Amniotic stem cell (primary cell): ENCODE measurements at regions not wholly inside any gene's neighbourhood (a gene's known extent, or its start where the extent isn't known, plus 50 kb on each side); places are given as distances from the start of the nearest gene placed in this dataset.
"Not testable (repeated sequence)": the region's sequence is repeated elsewhere in the genome, so short reads cannot be mapped to it uniquely, and the experiment has no call there.

Source experiments
- DNase-seq: peaks from one replicate; lab custom pipeline; 2025; lab: John Stamatoyannopoulos, UW

- DNase-seq: no peak
These were observed 390.6 kb downstream of the NDFIP2 start for GRCh38 chr13:79871594-79871993.

GRCh38 chr13:79870766-79871165, 389.8 kb downstream of the NDFIP2 start:
- DNase-seq: no peak

- no peak for DNase-seq
These were observed 389.2 kb downstream of the NDFIP2 start for GRCh38 chr13:79870123-79870522.

- DNase-seq: no peak
These were observed 388.4 kb downstream of the NDFIP2 start for GRCh38 chr13:79869326-79869725.

GRCh38 chr13:79867254-79867653, 386.3 kb downstream of the NDFIP2 start:
- DNase-seq: no peak

- DNase-seq: no peak
These were observed 385.5 kb downstream of the NDFIP2 start for GRCh38 chr13:79866436-79866835.

GRCh38 chr13:79862515-79862914, 381.6 kb downstream of the NDFIP2 start:
- DNase-seq: no peak

GRCh38 chr13:79861731-79862130, 380.8 kb downstream of the NDFIP2 start:
- DNase-seq: no peak

GRCh38 chr13:79860791-79861190, 379.8 kb downstream of the NDFIP2 start:
- no peak for DNase-seq

GRCh38 chr13:79859756-79860155, 378.8 kb downstream of the NDFIP2 start:
- DNase-seq: no peak

GRCh38 chr13:79853251-79853650, 372.3 kb downstream of the NDFIP2 start:
- DNase-seq: no peak

- DNase-seq: no peak
These were observed 370.4 kb downstream of the NDFIP2 start for GRCh38 chr13:79851318-79851717.

- DNase-seq: no peak
These were observed 367.1 kb downstream of the NDFIP2 start for GRCh38 chr13:79847882-79848592.

- no peak for DNase-seq
These were observed 365.4 kb downstream of the NDFIP2 start for GRCh38 chr13:79846386-79846785.

GRCh38 chr13:79837741-79838450, 356.9 kb downstream of the NDFIP2 start:
- no peak for DNase-seq

- not testable (repeated sequence) for DNase-seq
These were observed 355.2 kb downstream of the NDFIP2 start for GRCh38 chr13:79836121-79836520.

- DNase-seq: no peak
These were observed 353.9 kb downstream of the NDFIP2 start for GRCh38 chr13:79834876-79835275.

GRCh38 chr13:79833991-79834390, 353.0 kb downstream of the NDFIP2 start:
- DNase-seq: no peak

GRCh38 chr13:79831556-79831955, 350.6 kb downstream of the NDFIP2 start:
- no peak for DNase-seq

- DNase-seq: no peak
These were observed 350.0 kb downstream of the NDFIP2 start for GRCh38 chr13:79830945-79831344.

GRCh38 chr13:79830426-79830825, 349.5 kb downstream of the NDFIP2 start:
- DNase-seq: no peak

- DNase-seq: no peak
These were observed 348.9 kb downstream of the NDFIP2 start for GRCh38 chr13:79829880-79830279.

GRCh38 chr13:79825959-79826358, 345.0 kb downstream of the NDFIP2 start:
- DNase-seq: no peak

GRCh38 chr13:79815041-79815440, 334.1 kb downstream of the NDFIP2 start:
- no peak for DNase-seq
